ENCODE measurements at regions not wholly inside any gene's neighbourhood (a gene's known extent, or its start where the extent isn't known, plus 50 kb on each side); places are given as distances from the start of the nearest gene placed in this dataset.

- no peaks in the 10 kb centered on the region for H3K9me3 ChIP-seq (ENCODE audit: control insufficient read depth, insufficient read depth, low read depth, low read length)
- no peaks in the 10 kb centered on the region for H3K4me1 ChIP-seq (ENCODE audit: control insufficient read depth, insufficient read depth, low read length)
- no peak overlapping the region for H3K27ac ChIP-seq (ENCODE audit: low read depth, low read length)
- no peaks in the 10 kb centered on the region for H3K27me3 ChIP-seq (ENCODE audit: control insufficient read depth, insufficient read depth, low read length)
- no peaks in the 10 kb centered on the region for H3K36me3 ChIP-seq (ENCODE audit: control insufficient read depth, insufficient read depth, low read length)
- H3K4me3 ChIP-seq (ENCODE audit: low read depth, low read length): no peak overlapping the region
- H3K9ac ChIP-seq (ENCODE audit: low read length): no peak overlapping the region
Measured at GRCh38 chr5:71971862-71972261, 135.4 kb upstream of the MAP1B start.

GRCh38 chr5:71972777-71973473, 134.3 kb upstream of the MAP1B start:
- Histone ChIP-seq H3K9ac (ENCODE audit: low read length) (no peak overlapping the region), H3K27ac (ENCODE audit: low read depth, low read length) (no peak overlapping the region), H3K9me3 (ENCODE audit: control insufficient read depth, insufficient read depth, low read depth, low read length) (no peaks in the 10 kb centered on the region), H3K36me3 (ENCODE audit: control insufficient read depth, insufficient read depth, low read length) (no peaks in the 10 kb centered on the region), H3K27me3 (ENCODE audit: control insufficient read depth, insufficient read depth, low read length) (no peaks in the 10 kb centered on the region), H3K4me1 (ENCODE audit: control insufficient read depth, insufficient read depth, low read length) (no peaks in the 10 kb centered on the region), H3K4me3 (ENCODE audit: low read depth, low read length) (no peak overlapping the region)

DNA sequence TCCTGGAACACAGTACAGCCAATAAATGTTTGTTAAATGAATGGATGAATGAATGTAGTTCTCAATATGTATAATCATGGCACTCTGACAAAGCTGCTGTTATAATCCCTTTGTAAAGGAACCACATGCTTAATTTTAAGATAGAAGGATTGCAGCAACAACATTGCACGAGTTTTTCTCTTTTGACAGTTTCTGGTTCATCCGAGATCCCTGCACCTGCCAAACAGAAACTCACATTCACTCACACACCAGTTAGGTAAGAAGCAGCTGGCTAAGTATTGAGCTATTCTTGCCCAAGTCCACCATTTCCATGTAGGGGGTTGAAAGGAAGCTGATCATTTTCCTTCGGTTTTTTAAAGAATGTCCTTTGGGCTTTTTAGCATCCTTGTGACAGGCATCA, 133.7 kb upstream of the MAP1B start:
- Histone ChIP-seq H3K9ac (ENCODE audit: low read length) (no peak overlapping the region), H3K27me3 (ENCODE audit: control insufficient read depth, insufficient read depth, low read length) (no peaks in the 10 kb centered on the region), H3K9me3 (ENCODE audit: control insufficient read depth, insufficient read depth, low read depth, low read length) (no peaks in the 10 kb centered on the region), H3K27ac (ENCODE audit: low read depth, low read length) (no peak overlapping the region), H3K36me3 (ENCODE audit: control insufficient read depth, insufficient read depth, low read length) (no peaks in the 10 kb centered on the region), H3K4me1 (ENCODE audit: control insufficient read depth, insufficient read depth, low read length) (no peaks in the 10 kb centered on the region), H3K4me3 (ENCODE audit: low read depth, low read length) (no peak overlapping the region)

DNA sequence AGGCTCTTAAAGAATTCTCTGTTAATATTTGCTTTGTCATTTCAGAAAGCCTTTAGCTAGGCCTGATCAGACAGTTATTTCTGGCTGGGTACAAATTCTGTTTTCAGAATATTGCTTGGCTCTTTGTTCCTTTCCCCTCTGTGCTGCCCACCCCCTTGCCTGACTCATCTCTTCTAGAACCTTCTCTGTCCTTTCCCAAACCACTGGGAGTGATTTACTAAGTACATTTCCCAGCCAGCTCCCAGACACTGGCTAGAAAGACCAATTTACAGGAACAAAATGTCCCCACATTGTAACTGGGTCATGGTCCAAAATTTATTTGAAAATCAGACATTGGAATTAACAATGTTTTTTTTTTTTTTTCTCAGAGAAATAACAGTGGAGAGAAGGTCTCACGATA, 133.1 kb upstream of the MAP1B start:
- Histone ChIP-seq H3K4me1 (ENCODE audit: control insufficient read depth, insufficient read depth, low read length) (no peaks in the 10 kb centered on the region), H3K9me3 (ENCODE audit: control insufficient read depth, insufficient read depth, low read depth, low read length) (no peaks in the 10 kb centered on the region), H3K9ac (ENCODE audit: low read length) (no peak overlapping the region), H3K27ac (ENCODE audit: low read depth, low read length) (no peak overlapping the region), H3K4me3 (ENCODE audit: low read depth, low read length) (no peak overlapping the region), H3K27me3 (ENCODE audit: control insufficient read depth, insufficient read depth, low read length) (no peaks in the 10 kb centered on the region), H3K36me3 (ENCODE audit: control insufficient read depth, insufficient read depth, low read length) (no peaks in the 10 kb centered on the region)

GRCh38 chr5:71974622-71975021, 132.7 kb upstream of the MAP1B start:
- no peak overlapping the region for H3K9ac ChIP-seq (ENCODE audit: low read length)

DNA sequence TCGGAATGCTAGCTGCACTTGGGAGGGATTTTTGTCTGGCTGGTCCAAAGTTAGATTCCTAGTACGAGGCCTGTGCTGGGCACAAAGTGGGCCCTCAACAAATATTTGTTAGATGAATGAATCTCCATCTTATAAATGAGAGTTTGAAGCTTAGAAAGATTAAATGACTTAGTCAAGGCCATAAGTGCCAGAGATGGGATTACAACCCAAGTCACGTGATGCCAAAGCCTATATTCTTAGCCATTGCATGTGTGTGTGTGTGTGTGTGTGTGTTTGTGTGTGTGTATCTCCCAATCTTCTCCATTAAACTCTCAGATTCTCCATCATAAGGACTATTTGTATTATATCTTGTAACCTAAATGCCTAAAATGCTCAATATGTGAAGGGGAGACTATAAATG, 130.8 kb upstream of the MAP1B start:
- Histone ChIP-seq H3K4me1 (ENCODE audit: control insufficient read depth, insufficient read depth, low read length) (no peaks in the 10 kb centered on the region), H3K27ac (ENCODE audit: low read depth, low read length) (no peak overlapping the region), H3K27me3 (ENCODE audit: control insufficient read depth, insufficient read depth, low read length) (no peaks in the 10 kb centered on the region), H3K4me3 (ENCODE audit: low read depth, low read length) (no peak overlapping the region), H3K9me3 (ENCODE audit: control insufficient read depth, insufficient read depth, low read depth, low read length) (peaks cover 5% of the 10 kb centered on the region; the same call in 1 of the 2 replicates), H3K9ac (ENCODE audit: low read length) (no peak overlapping the region), H3K36me3 (ENCODE audit: control insufficient read depth, insufficient read depth, low read length) (no peaks in the 10 kb centered on the region)

More at GRCh38 chr5:71974622-71975021, 132.7 kb upstream of the MAP1B start:
- H3K4me1 ChIP-seq (ENCODE audit: control insufficient read depth, insufficient read depth, low read length): no peaks in the 10 kb centered on the region
- no peak overlapping the region for H3K27ac ChIP-seq (ENCODE audit: low read depth, low read length)
- no peaks in the 10 kb centered on the region for H3K9me3 ChIP-seq (ENCODE audit: control insufficient read depth, insufficient read depth, low read depth, low read length)
- H3K4me3 ChIP-seq (ENCODE audit: low read depth, low read length): no peak overlapping the region
- H3K36me3 ChIP-seq (ENCODE audit: control insufficient read depth, insufficient read depth, low read length): no peaks in the 10 kb centered on the region
- no peaks in the 10 kb centered on the region for H3K27me3 ChIP-seq (ENCODE audit: control insufficient read depth, insufficient read depth, low read length)

GRCh38 chr5:71977311-71977710, 130.0 kb upstream of the MAP1B start:
- H3K9ac ChIP-seq (ENCODE audit: low read length): no peak overlapping the region
- H3K4me3 ChIP-seq (ENCODE audit: low read depth, low read length): no peak overlapping the region
- H3K27me3 ChIP-seq (ENCODE audit: control insufficient read depth, insufficient read depth, low read length): no peaks in the 10 kb centered on the region
- no peaks in the 10 kb centered on the region for H3K36me3 ChIP-seq (ENCODE audit: control insufficient read depth, insufficient read depth, low read length)
- H3K9me3 ChIP-seq (ENCODE audit: control insufficient read depth, insufficient read depth, low read depth, low read length): peaks cover 7% of the 10 kb centered on the region; the same call in 1 of the 2 replicates
- H3K4me1 ChIP-seq (ENCODE audit: control insufficient read depth, insufficient read depth, low read length): no peaks in the 10 kb centered on the region
- H3K27ac ChIP-seq (ENCODE audit: low read depth, low read length): no peak overlapping the region

- no peak overlapping the region for H3K27ac ChIP-seq (ENCODE audit: low read depth, low read length)
- H3K4me1 ChIP-seq (ENCODE audit: control insufficient read depth, insufficient read depth, low read length): no peaks in the 10 kb centered on the region
- no peak overlapping the region for H3K9ac ChIP-seq (ENCODE audit: low read length)
- H3K36me3 ChIP-seq (ENCODE audit: control insufficient read depth, insufficient read depth, low read length): no peaks in the 10 kb centered on the region
- no peaks in the 10 kb centered on the region for H3K27me3 ChIP-seq (ENCODE audit: control insufficient read depth, insufficient read depth, low read length)
- H3K9me3 ChIP-seq (ENCODE audit: control insufficient read depth, insufficient read depth, low read depth, low read length): peaks cover 12% of the 10 kb centered on the region; the same call in 1 of the 2 replicates
- H3K4me3 ChIP-seq (ENCODE audit: low read depth, low read length): no peak overlapping the region
Measured at GRCh38 chr5:71978216-71978615, 129.1 kb upstream of the MAP1B start.

DNA sequence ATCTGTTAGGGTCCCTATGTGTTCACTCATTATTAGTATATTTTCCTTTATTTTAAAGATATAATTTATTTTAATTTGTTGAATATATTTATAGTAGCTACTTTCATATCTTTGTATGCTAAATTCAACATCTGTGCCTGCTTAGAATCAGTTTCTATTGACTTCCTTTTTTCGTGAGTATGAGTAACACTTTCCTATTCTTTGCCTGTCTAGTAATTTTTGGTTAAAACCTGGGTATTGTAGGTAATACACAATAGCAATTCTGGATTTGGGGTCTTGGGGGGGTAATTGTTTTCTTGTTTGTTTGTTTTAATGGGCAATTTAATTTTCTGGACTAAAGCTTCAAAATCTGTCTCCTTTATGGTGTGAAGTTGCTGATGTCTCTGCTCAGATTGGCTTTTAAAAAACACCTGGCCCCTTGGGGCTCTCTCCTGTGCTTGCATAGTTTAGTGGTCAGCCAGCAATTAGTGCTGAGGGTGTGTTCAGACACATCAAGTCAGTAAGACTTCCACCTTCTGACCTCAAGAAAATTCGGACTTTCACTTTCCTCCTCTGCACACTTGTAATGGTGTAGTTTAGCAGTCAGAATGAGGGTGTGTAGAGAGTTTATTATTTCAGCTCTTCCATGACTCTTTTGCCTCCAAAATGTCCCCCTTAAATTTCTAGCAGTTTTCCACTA, 124.4 kb upstream of the MAP1B start:
- Histone ChIP-seq H3K4me3 (ENCODE audit: low read depth, low read length) (no peak overlapping the region), H3K36me3 (ENCODE audit: control insufficient read depth, insufficient read depth, low read length) (no peaks in the 10 kb centered on the region), H3K27me3 (ENCODE audit: control insufficient read depth, insufficient read depth, low read length) (no peaks in the 10 kb centered on the region)

DNA sequence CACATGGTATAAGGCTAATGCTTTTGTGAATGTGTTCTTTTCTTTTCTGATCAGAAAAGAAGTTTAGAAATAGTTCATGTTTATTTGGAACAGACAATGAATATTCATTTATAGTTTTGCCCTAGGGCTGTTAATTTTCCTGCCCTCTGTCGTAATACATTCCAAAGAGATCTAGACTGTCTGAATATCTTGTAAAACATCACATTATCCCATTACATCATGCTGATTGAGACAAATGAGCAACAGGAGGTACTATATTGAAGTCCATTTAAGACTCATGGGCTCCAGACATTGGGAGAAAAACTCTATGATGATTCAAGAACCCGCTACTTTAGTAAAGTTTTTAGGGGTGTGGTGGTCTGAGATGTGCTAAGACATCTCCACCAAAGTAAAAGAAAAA, 121.2 kb upstream of the MAP1B start:
- Histone ChIP-seq H3K9me3 (ENCODE audit: control insufficient read depth, insufficient read depth, low read depth, low read length) (peaks cover 10% of the 10 kb centered on the region; the same call in 1 of the 2 replicates), H3K4me1 (ENCODE audit: control insufficient read depth, insufficient read depth, low read length) (no peaks in the 10 kb centered on the region), H3K27ac (ENCODE audit: low read depth, low read length) (no peak overlapping the region), H3K4me3 (ENCODE audit: low read depth, low read length) (no peak overlapping the region), H3K9ac (ENCODE audit: low read length) (no peak overlapping the region), H3K27me3 (ENCODE audit: control insufficient read depth, insufficient read depth, low read length) (no peaks in the 10 kb centered on the region), H3K36me3 (ENCODE audit: control insufficient read depth, insufficient read depth, low read length) (no peaks in the 10 kb centered on the region)

More for the DNA sequence above, 124.4 kb upstream of the MAP1B start:
- Histone ChIP-seq H3K9me3 (ENCODE audit: control insufficient read depth, insufficient read depth, low read depth, low read length) (peaks cover 12% of the 10 kb centered on the region; the same call in 1 of the 2 replicates), H3K27ac (ENCODE audit: low read depth, low read length) (no peak overlapping the region), H3K4me1 (ENCODE audit: control insufficient read depth, insufficient read depth, low read length) (no peaks in the 10 kb centered on the region), H3K9ac (ENCODE audit: low read length) (no peak overlapping the region)

GRCh38 chr5:71988808-71989207, 118.5 kb upstream of the MAP1B start:
- no peaks in the 10 kb centered on the region for H3K27me3 ChIP-seq (ENCODE audit: control insufficient read depth, insufficient read depth, low read length)
- H3K9ac ChIP-seq (ENCODE audit: low read length): no peak overlapping the region
- H3K9me3 ChIP-seq (ENCODE audit: control insufficient read depth, insufficient read depth, low read depth, low read length): no peaks in the 10 kb centered on the region
- H3K36me3 ChIP-seq (ENCODE audit: control insufficient read depth, insufficient read depth, low read length): no peaks in the 10 kb centered on the region
- no peak overlapping the region for H3K4me3 ChIP-seq (ENCODE audit: low read depth, low read length)
- H3K27ac ChIP-seq (ENCODE audit: low read depth, low read length): no peak overlapping the region
- H3K4me1 ChIP-seq (ENCODE audit: control insufficient read depth, insufficient read depth, low read length): no peaks in the 10 kb centered on the region

Data from HUES6 (cell line).